LHCN-M2 (cell line): ENCODE measurements at regions not wholly inside any gene's neighbourhood (a gene's known extent, or its start where the extent isn't known, plus 50 kb on each side); places are given as distances from the start of the nearest gene placed in this dataset.

Experiments used
- DNase-seq: peaks from one replicate; pipeline ENCODE4 v3.0.0-alpha.2; 2012; ENCODE audit warnings: low read depth

DNA sequence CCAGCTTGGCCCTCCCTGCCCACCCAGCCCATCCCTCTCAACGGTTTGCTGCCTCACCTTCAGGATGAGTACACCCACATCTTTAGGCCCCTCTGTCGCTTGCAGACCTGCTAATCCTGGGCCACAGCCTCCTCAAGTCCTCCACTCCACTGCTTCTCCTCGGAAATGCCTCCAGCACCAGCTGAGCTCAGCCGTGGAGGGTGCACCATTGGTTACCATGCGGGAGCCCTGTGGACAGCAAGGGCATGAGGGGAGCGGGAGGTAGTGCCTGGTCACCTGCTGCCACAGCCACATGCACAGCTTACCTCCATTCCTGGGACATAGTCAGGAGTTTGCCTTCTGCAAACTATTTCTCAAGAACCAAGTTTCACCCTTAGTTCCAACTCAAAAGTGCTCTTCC is 286.3 kb upstream of the ZMIZ1 start:
- no peak for DNase-seq

DNA sequence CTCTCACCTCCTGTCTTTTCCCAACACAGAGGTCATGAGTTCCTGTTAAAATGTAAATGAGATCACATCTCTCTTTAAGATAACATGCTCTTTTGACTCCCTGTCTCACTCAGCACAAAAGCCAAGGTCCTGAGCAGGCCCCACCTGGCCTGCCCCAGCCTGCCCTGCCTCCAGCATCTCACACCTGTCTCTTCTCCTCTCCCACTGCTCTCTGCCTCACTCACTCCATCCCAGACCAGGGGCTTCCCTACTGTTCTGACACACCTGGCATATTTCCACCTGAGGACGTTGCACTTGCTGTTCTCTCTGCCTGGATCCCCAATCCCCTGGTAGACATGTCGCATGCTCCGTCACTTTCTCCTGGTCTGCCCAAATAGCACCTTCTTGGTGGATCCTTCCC is 285.0 kb upstream of the ZMIZ1 start:
- DNase-seq = no peak

DNA sequence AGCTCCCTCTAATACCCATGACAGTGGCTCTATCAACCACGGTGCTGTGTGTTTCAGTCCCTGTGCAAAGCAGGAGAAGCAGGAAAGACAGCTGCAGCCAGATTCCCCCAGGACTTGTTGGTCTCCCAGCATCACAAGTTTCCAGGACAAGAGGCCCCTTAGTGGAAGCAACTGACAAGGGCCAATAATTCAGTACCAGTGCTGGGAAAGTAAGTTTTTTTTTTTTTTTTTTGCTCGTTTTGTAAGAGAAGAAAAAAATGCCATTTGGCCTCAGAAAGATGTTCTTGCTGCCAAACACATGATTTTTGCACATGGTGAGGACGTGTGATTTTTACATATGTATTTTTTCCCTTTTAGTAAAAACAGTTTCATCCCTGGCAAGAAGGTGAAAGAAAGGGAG is 284.2 kb upstream of the ZMIZ1 start:
- DNase-seq = peak; percentile 30

DNA sequence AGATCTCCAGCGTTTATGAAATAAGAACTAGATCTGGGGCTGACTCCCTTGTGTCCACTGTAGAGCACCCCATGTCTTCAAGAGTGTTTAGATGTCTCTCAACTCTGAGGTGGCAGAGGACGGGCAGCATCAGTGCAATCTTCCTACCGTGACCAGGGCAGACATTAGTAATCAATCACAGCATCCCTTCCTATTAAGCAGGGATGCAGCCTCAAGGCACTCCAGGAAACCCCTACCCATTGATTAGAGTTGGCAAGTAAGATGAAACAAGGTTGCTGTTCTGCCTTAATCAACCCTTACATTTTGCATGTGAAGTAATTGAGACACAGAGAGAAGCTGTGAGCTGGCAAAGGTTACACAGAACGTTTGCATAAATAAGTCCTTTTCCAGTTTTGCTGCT is 283.7 kb upstream of the ZMIZ1 start:
- no peak for DNase-seq

DNA sequence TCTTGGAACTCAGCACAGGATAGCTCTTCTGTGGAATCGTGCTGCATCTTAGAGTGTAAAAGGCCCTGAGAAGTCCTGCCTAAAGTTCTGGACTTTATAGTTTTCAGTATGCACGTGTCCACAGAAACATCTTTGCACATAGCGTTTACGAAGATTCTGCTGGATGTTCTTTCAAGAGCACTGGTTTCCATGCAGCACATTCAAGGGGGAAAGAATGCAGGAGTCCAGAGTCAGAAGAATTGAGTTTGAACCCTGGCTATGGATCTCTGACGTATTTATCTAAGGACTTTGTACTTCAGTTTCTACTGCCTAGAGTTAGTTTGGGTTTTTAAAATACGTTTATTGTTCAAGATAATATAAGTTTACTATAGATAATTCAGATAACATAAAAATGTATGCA is 282.8 kb upstream of the ZMIZ1 start:
- no peak for DNase-seq

DNA sequence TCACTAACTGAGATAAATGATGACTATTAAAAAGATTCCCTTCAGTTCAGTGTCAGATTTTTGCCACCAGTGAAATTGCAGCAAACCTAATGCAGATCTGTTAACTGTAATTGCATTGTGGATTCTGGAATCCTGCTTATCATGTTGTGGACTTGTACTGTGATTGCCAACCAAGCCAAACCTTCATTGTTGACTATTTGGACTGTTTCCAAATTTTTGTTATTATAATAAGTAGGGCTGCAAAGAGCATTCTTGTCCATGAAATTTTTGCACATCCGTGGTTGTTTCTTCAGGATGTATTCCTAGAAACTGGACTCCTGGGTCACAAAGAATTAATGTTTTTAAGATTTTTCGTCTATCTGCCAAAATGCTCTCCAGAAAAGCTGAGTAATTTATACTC is 281.6 kb upstream of the ZMIZ1 start:
- DNase-seq = no peak

DNA sequence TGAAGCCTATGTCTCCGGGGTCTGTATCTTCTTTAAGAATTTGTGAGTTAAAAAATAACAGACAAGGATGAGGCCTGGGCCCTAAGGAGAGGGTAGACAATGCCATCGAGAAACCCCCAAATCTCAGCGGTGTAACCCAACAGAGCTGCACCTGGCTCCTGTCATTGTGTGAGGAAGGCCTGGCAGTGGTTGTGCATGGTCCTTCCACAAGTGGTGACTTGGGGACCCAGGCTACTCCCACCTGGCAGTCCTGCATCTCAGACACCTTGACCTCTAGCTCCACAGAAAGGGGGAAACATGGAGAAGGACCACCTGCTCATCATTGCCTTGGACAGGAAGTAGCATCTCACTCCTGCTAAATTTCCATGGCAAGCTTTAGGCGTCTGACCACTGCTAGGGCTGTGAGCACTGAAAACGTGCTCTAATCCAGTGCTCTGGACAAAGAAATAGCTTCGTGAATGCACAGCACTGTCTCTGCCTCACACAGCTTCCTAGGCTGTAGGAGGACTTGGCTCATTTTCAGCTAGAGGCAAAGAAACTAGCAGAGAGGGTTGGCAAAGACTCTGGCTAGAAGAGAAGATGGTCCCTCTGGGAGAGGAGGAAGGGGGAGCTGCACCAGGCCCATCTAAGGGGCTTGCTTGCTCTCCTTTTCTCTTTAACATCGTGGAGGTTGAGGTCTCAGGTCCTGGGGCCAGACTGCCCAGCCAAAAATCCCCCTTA is 273.9 kb upstream of the ZMIZ1 start:
- no peak for DNase-seq

DNA sequence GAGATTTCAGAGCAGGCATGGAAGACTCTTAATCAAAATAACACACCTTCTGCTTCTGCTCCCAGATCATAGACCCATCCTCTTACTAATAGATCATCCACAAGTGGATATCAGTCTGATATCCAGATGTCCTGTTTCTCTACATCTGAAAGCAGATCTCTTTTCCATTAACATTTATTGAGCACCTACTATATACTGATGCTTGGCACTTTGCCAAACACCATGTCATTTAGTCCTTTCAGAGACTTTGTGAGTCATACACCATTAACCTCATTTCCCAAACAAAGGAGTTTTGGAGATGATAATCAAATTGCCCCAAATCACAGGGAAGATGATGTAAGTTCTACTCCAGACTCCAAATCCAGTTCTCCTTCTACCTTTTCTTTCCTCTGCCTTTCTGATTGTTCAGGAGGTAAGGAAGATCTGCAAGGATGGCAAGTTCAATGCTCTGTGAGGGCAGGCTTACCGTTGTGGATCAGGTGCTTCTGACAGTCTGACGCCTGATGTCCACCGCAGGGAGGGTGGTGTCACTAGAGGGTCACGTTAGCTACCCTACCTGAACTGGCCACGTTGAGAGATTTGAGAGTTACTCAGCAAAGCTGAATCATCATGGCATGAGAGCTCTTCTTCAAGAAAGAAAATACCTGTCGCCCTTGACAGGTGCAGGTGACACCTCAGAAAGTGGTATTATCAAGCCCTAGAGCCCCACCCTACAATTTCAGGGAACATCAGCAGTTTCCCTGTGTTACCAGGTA is 269.6 kb upstream of the ZMIZ1 start:
- DNase-seq = no peak

DNA sequence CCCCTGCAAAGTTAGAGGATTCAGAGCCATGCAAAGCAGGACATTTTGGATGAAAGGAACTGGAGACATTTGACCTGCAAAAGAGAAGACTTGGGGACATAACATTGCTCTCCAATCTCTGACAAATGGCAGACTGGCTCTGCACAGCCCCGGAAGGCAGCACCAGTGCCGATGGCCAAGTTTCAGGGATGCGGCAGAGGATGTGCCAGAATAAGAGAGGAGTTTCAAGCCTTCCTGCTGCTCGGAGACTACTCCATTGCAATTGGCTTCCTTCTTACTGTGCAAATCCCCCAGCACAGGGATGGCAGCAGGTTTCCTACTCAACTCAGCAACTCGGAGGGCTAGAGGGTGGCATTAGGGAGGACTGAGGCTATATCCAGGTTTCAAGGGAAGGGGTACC is 268.8 kb upstream of the ZMIZ1 start:
- DNase-seq = no peak

DNA sequence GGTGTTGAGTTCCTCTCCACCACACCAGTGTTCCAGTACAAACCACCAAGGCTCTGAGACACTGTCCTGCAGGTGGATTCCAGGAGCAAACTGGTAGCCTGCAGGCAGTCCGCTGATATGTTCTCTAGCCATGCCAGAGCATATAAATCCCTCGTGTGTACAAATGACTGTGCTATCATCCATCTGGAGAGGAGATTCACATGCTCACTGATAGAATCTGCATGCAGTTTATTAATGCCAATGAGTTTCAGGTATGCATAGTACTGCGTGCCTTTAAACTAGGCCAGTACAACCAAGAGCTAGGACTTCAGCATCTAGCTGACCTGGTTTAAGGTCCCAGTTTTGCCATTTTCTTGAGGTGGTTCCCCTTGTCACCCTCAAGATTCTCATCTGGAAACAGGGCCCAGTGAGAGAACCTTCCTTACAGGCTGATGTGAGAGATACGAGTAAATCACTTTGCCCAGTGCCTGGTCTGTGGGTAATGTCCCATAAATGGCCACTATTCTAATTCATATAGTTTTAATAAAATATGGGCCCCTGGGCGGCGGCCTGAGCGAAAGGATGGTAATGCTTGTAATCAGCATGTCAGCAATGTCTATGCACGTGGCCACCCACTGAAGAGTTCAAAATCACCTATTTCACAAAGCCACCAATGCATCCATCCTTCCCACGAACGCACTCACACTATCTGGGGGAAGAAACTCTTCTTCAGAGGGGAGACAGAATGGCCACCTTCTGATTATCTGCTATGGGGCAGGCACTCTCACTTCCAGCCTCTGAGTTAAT is 268.0 kb upstream of the ZMIZ1 start:
- DNase-seq = no peak

DNA sequence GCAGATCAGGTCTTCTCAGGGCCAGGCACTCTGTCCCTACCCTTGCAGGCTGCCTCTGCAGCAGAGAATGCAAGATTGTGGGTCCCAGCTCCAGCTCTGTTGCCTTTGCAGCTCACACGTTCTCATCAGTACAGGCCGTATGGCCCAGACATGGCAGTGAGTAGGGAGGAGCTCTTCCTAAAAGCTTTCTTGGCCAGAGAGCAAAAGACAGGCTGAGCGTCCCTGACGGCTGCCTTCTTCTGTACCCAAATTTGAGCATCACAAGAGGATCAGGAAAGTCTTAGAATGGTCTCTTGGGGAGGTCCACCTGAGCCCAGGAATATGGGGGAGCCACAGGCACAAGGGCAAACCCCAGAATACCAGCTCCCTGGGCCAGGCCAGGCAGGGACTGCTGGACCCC is 266.3 kb upstream of the ZMIZ1 start:
- no peak for DNase-seq

DNA sequence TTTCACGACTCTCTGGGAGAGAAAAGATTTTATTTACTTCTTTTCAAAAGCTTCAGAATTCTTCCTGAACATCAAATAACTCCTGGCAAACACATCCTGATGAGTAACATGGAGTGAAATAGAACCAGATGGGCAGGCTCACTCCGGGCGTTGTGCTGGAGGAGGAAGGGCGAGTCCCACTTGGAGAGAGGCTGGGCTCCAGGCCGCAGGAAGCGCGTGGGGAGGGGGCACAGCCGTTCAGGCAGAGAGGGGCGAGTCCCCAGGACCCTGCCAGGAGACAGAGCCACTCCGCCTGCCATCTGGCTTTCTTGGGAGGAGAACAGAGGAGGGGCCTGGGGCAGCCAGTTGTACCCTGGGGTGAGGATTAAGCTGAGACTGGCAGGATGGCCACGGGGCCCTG is 265.9 kb upstream of the ZMIZ1 start:
- DNase-seq = no peak

DNA sequence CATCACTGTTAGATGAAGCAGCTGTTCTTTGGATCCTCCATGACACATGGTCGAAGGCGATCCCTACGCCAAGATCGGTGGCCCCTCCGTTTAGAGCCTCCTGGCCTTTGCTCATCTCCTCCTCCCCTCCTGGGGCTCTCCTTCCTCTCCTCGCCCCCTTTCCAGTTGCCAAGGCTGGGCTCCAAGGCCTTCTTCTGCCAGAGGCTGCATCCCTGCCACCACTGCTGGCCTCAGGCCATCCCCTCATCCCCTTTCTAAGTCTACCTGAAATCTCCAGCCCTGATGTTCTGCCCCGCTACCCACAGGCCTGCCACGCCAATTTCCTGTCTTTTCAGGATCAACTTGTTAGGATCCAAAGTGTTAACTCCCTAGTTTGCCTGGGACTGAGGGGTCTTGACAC is 265.1 kb upstream of the ZMIZ1 start:
- no peak for DNase-seq

DNA sequence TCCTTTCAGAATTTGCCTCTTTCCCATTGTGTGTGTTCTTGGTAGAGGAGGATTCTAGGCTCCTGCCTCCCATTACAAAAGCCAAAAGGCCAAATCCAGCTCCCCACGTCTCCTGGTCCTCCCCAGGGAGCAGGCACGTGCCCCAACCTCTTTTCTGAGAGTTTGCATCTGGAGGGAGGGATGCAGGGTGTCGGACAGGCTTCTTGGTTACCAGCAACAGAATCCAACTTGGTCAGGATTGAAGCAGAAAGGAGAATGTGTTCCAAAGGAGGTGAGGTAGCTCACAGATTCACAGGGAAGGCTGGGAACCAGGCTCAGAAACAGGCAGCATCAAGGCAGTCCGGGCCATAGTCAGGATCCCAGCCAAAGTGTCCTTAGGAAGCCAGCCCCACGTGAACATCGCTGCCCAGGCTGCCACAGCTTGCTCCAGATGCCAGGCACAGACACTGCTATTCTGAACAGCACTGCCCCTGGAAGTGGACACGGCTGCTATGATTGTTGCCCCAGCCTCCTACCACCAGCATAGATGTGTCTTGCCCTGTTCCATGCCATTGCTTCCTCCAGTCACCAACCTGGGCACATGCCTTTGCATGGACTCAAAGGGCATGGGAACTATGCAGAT is 264.2 kb upstream of the ZMIZ1 start:
- DNase-seq = no peak

DNA sequence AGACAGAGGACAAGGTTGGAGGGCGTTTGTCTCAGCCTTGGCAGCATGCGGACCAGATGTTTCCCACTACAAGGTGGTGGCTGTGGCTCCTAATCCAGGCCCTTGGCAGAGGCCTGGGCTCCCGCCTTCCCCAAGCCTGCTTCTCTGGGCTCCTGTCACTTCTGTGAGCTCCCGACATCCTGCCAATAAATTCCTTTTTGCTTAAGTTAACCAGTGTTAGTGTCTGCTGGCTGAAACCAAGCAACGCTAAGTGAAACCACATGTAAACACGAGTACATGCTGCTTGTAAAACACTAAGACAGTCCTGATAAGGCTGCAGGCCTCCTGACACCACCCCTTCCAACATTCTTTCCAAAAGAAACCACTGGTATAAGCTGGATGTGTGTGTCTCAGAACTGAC is 263.6 kb upstream of the ZMIZ1 start:
- peak; percentile 52 for DNase-seq

DNA sequence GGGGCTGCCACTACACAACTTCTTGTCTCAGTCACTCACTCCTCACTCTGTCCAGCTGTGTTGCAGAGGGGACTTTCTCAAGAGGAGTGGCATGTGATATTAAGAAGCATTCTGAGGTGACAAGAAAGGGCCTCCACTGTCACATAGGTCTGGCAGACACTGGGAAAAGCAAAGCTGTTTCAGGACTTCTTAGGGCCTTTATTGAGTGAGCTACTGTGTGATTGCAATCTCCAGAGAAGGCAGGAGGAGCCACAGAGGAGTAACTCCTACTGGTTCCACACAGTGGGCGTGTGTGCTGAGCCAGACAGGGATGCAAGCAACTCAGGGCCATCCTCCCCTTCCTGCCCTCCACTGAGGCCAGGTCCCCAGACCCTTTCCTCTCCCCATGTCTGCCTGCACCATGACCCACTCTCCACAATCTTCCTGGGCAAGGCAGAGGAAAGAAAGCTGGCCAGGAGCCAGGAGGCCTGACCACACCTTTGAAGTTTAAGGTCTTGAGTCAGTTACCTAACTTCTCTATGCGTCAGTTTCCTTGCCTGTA is 262.0 kb upstream of the ZMIZ1 start:
- no peak for DNase-seq

DNA sequence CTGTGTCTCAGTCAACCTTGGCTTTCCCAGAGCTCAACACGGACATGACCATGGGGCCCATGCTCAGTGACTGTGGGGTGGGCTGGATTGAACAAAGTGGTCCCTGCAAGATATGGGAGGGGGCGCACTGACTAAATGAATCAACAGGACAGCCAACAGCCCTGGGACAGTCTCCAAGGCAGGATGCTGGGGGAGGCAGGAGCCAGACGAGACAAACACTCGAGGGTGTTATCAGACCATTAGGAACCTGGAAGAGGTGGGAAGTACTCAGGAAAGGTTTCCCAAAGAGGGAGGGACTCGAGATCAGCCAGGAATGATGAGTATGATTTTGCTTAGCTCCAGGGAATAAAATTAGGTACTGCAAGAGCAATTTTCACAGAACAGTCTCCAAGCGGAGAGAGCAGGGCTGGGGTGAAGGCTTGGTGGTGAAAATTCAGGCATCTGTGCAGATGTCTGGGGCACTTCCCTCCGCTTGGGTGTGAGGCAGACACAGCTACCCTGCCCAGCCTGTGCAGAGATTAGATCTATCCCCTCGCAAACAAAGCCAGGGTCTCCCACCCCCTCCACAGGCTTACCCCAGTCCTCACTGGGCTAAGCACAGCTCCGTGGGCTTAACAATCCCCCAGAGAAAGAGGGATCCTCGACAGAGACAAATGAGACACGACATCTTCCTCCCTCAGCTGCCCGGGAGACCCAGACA is 261.1 kb upstream of the ZMIZ1 start:
- no peak for DNase-seq

DNA sequence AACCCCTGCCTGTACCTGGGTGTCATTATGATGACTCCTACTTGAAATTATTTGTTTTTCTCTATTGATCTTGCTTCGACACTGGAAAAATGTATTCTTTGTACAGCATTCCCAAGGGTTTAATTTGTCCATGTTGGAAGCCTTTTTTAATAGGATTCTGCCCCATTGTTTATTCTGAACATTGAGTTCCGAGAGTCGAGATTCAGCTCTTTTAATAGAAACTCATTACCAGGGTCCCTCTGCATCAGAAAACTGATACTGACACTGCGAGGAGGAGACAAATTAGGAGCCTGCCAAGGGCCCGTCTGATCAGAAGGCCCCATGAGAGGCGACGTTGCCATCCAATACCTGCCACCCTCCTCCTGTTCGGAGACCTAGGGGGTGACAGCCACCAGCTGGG is 260.5 kb upstream of the ZMIZ1 start:
- DNase-seq = no peak

DNA sequence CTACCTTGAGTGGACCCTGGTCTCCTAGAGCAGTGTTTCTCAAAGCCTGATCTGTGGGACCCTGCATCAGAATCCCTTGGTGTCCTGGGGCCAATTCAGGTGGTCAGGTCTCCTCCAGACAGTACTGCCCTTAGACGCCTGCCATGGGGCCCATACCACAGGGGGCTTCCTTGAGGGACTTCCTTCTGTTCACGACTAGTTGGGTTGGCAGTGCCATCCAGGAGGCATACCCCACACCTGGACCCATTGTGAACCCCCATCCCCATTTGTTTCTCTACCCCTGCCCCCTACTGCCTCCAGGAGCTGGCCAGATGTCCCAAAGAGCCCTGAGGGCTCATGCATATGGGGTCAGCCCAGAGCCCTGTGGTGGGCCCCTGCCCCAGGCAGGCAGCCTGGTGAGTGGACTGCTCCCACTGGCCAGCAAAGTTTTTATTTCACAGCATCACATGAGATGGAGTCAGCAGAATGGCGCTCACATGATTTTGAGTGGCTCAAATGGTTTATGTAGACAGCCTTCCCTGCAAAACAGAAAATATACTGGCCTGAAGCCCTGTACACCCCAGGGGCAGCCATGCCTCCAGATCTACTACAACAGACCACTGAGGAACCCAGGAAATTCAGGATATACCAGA is 259.9 kb upstream of the ZMIZ1 start:
- no peak for DNase-seq

DNA sequence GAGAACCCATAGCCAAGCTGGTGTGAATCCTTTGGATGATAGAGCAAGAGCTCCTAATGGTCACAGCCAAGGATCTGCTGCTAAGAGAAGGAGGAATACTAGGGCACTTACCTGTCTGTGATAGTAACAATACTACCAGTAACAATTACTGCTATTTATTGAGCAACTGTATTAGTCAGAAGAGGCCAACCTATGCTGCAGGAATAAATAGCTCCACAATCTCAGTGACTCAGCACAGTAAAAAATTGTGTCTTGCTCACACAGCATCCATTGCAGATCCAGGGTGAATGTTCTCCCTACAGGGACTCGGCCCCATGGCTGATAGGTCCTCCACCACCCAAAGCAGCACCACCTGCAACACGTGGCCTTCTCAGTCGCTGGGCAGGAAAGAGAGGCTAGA is 257.6 kb upstream of the ZMIZ1 start:
- DNase-seq = no peak
